HG03060 (cell line): ENCODE measurements at regions not wholly inside any gene's neighbourhood (a gene's known extent, or its start where the extent isn't known, plus 50 kb on each side); places are given as distances from the start of the nearest gene placed in this dataset.
"Not testable (repeated sequence)": the region's sequence is repeated elsewhere in the genome, so short reads cannot be mapped to it uniquely, and the experiment has no call there.

ENCODE experiments used
- ATAC-seq: cut with Tn5 transposase; IDR thresholded peaks from one replicate; pipeline ENCODE4 v1.9.1; 2021; ENCODE audit warnings: low read depth, moderate number of reproducible peaks; ENCODE audit not compliant: unreplicated experiment

DNA sequence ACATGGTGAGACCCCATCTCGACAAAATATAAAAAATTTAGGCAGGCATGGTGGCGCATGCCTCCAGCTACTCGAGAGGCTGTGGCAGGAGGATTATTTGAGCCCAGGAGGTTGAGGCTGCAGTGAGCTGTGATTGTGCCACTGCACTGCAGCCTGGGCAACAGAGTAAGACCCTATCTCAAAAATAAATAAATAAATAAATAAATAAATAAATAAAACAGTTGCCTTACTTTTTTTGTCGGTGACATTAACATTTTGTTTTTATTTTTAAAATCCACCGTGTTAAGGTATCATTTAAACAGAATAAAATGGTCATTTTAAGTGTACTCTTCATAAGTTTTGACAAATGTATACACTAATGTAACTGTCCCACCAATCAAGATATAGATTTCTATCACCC, 57.0 kb downstream of the RASL11A start:
- no peak for ATAC-seq

DNA sequence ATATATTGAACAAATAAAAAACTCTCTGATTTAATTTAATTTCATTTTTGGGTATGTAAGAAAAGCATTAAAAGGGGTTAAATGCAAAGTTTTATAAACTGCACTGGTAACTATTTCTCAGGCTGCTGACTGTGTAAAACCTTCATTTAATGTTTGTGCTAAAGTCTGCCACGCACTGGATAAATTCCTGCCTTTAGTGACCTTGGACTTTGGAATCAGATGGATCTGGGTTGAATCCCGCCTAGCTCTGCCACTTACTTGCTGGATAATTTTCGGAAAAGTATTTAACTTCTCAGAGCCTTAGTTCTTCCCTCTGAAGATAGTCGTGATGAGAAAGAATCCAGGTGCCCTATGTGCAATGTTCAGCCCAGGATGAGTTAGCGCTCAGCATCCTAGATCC, 58.6 kb downstream of the RASL11A start:
- ATAC-seq: no peak

DNA sequence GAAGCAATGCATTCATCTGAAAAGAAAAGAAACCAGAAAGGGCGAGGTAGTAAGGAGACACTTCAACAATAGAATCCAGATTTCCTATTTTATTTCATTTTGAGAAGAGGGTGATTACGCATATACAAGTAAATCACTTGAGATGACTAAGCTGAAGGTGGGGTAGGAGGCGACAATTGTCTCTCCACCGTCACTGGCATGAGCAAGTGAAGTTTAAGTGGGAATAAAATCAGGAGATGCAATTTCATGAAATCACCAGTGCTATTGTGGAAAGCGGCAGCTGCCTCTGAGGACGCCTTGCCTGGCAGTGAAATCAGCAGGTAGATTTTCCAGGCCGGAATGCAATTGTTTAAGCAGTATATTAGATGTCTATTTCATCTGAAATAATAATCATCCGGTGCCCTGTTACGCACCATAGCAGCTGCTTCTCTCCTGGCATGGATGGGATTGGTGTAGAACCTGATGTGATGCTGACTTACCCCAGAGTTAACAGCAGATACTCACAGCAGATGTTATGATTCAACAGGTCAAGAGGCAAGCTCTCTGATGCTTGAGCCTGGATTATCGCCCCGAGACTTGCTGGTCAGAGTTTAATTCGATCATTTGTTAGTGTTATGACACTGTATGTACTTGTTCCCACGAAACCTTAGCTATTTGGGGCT, 64.3 kb downstream of the RASL11A start:
- no peak for ATAC-seq

DNA sequence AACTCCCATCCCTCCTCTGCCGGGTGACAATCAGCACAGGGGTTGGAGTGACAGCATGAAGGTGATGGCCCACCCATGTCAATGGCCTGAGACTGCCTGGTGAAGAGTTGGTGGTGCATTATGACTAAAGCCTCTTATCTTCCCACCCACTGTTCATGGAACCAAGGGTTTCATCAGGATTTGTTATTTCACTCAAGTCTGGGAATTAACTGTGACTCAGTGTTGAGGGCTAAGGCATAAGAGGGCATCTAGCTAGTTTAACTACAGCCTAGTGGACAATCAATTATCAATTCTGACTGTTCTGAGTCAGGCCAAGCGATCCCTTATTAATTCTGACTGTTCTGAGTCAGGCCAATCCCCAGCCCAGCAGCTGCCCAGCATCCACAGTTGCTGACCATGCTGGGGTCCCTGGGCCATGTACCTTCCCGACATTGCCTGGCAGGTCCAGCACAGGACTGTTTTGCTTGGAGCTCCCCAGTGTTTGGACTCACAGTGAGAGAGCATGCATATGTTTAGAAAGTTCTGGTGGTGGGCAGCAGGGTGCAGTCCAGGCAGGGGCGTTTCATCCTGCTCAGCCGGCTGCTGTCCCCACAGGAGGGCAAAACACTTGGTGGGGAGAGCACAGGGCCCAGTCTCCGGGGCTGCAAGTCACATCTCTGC, 65.5 kb downstream of the RASL11A start:
- no peak for ATAC-seq

DNA sequence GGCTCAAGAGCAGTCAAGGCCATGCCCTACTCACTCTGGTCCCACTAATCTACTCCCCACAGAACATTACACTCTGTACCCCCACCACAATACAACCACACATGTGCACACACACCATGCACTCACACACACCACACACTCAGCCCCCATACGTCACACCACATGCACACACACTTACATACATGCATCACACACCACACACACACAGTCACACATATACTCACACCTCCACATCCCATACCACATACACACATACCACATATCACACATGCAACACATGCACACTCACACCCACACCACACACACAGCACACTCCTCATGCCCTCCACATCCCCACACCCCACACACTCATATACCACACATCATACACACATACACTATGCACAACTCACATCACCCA, 67.6 kb downstream of the RASL11A start:
- no peak for ATAC-seq

DNA sequence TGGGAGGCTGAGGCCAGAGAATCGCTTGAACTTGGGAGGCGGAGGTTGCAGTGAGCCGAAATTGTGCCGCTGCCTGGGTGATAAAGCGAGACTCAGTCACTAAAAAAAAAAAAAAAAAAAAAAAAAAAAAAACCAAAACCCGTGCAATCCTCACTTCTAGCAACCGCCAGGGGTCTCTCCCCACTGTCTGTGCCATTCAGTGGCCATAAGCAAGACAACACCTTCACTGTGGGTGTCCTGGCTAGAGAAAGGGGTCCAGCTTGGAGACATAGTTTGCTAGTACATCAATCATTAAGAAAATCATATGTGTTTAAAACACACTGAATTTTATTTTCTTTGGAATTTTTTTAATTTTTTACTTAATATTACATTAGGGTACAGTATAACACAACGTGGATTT, 68.2 kb downstream of the RASL11A start:
- no peak for ATAC-seq

DNA sequence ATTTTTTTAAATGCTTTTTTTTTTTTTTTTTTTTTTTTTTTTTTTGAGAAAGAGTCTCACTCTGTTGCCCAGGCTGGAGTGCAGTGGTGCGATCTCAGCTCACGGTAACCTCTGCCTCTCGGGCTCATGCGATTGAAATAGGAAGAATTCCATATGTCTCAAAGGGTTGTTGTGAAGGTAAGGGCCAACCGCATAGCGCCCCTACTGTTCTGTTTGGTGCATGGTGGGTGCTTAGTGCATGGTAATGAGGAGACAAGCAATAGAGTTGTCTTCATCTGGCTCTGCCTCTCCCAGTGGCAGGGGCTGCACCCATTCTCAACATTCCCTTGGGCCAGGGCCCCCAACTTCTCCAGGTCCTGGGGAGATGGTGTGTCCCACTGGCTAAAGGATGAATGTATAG, 68.7 kb downstream of the RASL11A start:
- no peak for ATAC-seq

DNA sequence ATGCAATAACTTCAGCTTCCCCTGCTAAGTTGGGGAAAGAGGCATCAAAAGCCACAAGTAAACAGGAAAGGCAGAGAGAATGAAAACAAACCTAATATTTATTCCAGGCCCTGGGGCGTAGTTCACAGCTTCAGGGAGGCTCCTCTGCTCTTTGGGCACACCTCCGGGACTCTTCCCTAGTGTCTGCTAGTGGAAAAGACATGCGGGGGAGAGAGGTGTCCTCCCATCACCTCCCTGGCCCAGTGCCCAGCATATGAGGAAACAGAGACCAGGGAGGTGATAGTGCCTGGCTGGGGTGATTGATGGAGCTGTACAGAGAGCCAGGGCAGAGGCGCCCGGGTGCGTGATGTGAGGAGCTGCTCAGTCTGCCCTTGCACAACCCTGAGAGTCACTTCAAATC, 71.0 kb downstream of the RASL11A start:
- ATAC-seq: no peak

DNA sequence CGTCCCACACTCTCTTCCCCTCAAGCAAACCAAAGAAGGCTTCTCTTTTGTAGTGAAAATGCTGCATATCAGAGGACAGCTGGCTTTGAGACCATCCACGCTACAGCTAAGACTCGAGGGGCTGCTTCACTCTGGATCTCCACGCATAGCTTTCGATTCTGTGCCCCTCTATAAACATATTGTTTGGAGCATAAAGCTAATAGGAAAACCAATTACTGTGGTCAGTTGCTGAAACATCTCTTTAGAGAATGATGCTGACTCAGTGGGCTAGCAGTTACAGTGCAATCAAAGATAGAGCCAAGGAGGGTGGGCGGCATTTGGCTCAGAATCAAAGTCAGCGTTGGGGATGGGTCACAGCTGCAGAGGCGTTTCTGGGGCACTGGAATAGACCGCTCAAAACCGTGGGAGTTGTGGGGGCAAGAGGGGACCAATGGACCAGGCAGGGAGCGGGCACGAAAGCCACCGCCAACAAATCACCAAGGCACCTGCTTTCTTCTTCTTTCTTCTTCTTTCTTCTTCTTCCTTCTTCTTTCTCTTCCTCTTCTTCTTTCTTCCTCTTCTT, 76.7 kb downstream of the RASL11A start:
- ATAC-seq: no peak

DNA sequence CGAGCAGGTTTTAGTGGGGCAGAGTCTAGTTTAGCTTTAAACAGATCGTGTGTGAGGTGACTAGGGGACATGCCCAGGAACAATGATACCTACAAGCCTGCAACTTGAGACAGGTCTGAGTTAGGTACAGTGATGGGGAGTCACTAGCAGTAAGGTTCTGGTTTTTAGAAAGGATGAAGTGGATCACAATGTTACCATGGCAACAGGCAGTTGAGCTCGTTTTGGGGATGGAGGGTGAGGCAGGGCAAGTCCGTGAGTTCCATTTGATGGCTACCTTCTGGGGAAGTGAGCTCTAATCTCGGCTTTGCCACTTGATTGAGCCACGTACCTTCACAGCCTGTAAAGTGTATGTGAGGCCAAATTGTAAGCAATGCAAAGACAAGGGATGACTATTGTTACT, 76.0 kb upstream of the GTF3A start:
- ATAC-seq: no peak

DNA sequence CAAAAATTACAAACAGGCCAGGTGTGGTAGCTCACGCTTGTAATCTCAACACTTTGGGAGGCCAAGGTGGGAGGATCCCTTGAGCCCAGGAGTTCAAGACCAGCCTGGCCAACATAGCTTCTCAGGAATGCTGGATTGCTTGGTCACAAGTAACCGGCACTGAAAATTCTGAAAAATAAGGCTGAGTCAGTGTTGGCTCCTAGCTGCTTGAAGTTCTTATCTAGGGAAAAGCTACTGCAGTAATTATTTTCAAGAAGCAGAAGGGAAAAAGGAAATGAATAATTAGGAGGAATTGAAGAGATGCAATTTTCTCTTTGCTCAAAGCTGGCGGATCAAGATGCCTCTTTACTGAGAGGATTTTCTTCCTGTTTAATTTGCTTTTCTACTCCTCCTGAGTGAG, 75.0 kb upstream of the GTF3A start:
- ATAC-seq: no peak

DNA sequence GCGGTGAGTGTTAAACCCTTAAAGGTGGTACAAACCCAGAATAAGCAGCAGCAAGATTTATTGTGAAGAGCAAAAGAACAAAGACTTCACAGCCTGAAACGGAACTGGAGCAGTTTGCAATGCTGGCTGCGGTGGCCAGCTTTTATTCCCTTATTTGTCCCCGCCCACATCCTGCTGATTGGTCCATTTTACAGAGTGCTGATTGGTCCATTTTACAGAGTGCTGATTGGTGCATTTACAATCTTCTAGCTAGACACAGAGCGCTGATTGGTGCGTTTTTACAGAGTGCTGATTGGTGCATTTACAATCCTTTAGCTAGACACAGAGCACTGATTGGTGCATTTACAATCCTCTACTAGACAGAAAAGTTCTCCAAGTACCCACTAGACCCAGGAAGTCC, 73.6 kb upstream of the GTF3A start:
- not testable (repeated sequence) for ATAC-seq

DNA sequence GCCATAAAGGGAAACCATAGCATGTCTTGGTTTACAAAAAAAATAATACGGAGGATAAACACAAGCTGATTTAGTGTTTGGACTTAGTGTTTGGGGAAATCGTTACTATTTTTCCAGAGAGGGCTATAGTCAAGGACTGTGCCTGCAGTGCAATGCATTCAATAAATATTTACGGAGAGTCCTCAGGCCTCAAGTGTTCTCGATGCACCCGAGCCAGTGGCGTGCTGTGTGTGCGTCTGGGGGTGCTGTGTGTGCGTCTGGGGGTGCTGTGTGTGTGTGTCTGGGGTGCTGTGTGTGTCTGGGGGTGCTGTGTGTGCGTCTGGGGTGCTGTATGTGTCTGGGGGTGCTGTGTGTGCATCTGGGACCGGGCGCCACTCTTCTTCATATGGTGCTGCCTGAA, 71.7 kb upstream of the GTF3A start:
- ATAC-seq: no peak

DNA sequence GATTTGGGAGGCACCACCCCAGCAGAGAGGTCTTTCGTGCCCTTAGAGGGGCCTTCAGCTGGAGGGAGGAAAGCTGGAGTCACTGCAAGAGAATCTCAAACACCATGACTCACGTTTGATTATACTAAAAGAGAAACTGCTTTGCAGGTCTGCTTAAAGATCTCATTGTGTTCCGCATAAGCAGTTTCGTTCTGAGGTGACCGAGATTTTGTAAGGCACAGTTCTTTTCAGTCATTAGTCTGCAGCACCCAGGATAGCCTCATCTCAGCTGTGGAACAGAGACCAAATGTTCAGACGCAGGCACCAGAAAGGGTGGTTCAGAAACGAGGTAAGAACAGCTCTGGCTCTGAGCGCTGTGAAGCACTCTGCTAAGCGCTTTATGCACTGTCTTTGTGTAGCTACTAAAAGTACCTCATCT, 71.2 kb upstream of the GTF3A start:
- peak; percentile 89 for ATAC-seq

DNA sequence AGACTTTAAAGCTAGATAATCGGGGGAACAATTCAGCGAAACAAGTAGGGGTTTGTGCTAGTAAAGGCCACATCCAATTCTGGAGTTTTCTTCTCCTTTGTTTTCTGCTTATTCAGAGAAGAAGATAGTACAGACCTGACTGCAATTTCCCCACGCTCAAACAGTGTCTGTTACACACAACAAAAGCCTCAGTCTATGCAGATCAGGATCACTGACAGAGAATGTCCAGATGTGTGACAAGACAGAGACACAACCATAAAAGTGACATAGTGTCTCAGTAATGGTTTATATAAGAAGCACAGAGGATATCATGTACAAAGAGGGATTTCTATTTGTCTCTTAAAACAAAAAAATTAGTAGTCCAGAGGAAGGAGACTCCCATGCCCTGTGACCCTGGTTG, 70.7 kb upstream of the GTF3A start:
- no peak for ATAC-seq

DNA sequence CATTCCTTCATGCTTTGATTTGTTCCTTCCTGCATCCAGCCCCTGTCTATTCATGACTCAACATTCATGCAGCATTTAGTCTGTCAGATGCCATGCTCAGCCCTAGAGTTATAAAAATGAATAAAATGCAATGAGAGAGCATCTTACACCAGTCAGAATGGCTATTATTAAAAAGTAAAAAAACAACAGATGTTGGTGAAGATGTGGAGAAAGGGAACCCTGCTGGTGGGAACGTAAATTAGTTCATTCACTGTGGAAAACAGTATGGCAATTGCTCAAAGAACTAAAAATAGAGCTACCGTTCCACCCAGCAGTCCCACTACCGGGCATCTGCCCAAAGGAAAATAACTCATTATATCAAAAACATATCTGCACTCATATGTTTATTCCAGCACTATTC, 70.0 kb upstream of the GTF3A start:
- no peak for ATAC-seq

DNA sequence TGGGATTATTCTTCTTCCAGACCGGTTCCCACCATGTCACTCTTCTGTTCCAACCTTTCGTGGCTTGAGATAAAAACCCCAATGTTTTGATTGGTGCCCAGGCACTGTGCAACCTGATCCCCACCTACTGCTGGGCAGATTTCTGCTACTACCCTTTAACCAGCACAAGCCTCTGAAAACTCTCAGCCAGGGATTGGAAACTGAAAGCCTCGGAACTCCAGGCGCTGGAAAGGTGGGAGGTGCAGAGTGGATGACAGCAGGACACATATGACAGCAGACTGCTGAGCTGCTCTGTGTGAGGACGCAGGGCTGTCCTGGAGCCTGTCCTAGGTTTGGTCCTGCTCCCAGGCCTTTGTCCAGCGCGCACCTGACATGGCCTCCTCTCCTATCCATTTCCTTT, 68.5 kb upstream of the GTF3A start:
- ATAC-seq: no peak

DNA sequence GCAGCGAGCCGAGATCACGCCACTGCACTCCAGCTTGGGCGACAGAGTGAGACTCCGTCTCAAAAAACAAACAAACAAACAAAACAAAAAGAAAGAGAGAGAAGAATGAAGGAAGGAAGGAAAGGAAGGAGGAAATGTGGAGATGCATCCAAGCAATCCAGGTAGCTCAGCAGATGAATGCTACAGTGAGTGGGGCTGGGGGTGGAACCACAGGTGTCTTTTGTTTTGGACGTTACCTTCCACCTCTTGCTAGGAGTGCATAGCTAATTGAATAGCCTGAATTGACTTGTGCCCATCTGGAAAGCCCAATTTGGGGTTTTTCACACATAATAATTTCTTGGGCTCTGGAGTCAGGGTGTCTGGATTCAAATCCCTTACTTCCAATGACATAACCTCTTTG, 66.0 kb upstream of the GTF3A start:
- ATAC-seq: no peak

DNA sequence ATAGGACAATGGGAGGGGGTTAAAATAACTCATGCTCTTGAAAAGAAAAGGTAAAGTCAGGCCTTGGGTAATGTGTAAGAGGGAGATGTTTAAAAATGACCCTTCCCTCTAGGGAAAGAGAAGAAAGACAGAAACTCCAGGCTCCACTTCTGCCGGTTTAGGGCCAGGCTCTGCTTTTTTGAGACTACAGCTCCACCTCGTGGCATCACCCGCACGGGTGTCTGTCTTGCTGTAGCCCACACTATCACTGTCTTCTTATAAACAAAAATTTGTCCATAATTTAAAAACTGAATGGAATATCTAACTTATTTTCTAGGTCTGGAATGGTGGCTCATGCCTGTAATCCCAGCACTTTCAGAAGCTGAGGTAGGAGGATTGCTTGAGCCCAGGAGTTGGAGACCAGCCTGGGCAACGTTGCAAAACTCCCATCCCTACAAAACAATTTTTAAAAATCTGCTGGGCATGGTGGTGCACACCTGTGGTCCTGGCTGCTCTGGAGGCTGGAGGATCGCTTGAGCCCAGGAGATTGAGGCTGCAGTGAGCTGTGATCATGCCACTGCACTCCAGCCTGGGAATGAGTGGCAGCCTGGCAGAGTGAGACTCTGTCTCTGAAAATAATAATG, 65.1 kb upstream of the GTF3A start:
- no peak for ATAC-seq

DNA sequence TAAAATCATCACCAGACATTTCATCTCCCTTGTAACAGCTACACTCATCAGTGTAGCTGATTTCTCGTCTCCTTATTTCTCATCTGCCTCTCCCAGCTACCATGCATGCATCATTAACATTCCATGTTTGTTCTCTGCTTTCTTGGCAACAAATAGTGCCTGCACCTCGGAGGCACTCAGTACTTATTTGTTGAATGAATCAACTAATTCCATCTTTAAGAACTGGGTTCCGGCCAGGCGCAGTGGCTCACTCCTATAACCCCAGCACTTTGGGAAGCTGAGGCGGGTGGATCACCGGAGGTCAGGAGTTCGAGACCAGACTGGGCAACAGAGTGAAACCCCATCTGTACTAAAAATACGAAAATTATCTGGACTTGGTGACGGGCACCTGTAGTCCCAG, 63.9 kb upstream of the GTF3A start:
- ATAC-seq: no peak

DNA sequence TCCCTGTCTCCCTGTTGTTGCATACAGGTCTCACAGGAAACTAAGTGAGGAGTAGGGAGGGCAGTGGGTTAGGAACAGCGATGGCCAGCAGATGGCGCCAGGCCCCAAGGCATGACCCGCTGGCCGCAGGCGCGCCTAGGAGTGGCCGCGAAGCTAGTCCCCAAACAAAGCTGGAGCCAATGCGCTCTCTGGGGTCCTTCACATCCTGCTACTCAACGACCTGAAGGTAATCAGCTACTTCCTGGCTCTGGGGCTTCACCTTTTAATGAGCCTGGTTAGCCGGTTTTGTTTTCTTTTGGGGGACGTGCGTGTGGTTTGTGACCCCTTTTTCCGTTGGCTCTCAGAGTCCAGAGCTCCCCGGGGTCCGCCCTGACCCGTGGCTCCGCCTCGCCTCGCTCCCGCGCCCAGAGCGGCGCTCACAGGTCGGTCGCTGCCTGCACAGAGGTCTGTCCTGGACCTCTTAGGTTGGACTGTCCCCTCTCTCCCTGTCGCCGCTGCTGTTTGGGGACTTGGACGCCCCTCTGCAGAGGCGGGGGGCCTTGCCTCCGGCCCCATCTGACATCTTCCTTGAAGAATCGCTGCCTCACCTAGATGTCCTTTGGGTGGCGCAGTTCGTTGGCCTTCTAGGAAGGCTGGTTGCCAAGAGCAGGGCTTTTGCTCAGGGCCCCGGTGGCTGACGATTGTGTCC, 62.2 kb upstream of the GTF3A start:
- ATAC-seq: peak; percentile 64
